ENCODE measurements at regions not wholly inside any gene's neighbourhood (a gene's known extent, or its start where the extent isn't known, plus 50 kb on each side); places are given as distances from the start of the nearest gene placed in this dataset.

DNA sequence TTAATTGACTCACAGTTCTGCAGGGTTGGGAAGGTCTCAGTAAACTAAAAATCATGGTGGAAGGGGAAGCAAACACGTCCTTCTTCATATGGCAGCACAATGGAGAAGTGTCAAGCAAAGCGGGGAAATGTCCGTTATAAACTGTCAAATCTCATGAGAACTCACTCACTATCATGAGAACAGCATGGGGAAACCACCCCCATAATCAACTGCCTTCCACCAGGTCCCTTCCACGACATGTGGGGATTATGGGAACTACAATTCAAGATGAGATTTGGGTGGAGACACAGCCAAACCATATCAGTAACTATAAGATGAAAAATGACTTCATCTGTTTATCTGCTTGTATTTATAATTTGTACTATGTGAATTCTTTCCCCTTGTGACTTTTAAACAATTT is 577.6 kb upstream of the MDGA2 start:
- H3K27me3 ChIP-seq, result no peaks in the 10 kb centered on the region
- no peak for DNase-seq
- H3K27ac ChIP-seq, result no peak overlapping the region
- ATAC-seq (ENCODE audit: low FRiP score in 2 of 2), result no peak
- no peaks in the 10 kb centered on the region for H3K9me3 ChIP-seq
- WGBS, 2 donors, result 79 to 82% methylated on average over 4 of the region's 4 CpGs
- TF ChIP-seq EP300 (IDR thresholded peaks at IDR 0.05) (no peak), CTCF (IDR thresholded peaks at IDR 0.05) (no peak), POLR2AphosphoS5 (IDR thresholded peaks at IDR 0.05) (no peak), POLR2A (IDR thresholded peaks at IDR 0.05) (no peak)
- H3K4me3 ChIP-seq, result no peak overlapping the region
- no peaks in the 10 kb centered on the region for H3K4me1 ChIP-seq
- no peaks in the 10 kb centered on the region for H3K36me3 ChIP-seq

- H3K27ac ChIP-seq, result no peak overlapping the region
- no peak overlapping the region for H3K4me3 ChIP-seq
- no peaks in the 10 kb centered on the region for H3K9me3 ChIP-seq
- WGBS, 2 donors, result 48 to 54% methylated on average over 5 of the region's 5 CpGs
- ATAC-seq (ENCODE audit: low FRiP score in 2 of 2) (no peak), DNase-seq (no peak)
- H3K4me1 ChIP-seq, result no peaks in the 10 kb centered on the region
- H3K36me3 ChIP-seq, result no peaks in the 10 kb centered on the region
- TF ChIP-seq POLR2A (IDR thresholded peaks at IDR 0.05), result no peak
- TF ChIP-seq EP300 (IDR thresholded peaks at IDR 0.05), result no peak
- no peak for TF ChIP-seq POLR2AphosphoS5 (IDR thresholded peaks at IDR 0.05)
- no peak for TF ChIP-seq CTCF (IDR thresholded peaks at IDR 0.05)
- H3K27me3 ChIP-seq, result no peaks in the 10 kb centered on the region
Measured at GRCh38 chr14:48251290-48251689, 575.9 kb upstream of the MDGA2 start.

DNA sequence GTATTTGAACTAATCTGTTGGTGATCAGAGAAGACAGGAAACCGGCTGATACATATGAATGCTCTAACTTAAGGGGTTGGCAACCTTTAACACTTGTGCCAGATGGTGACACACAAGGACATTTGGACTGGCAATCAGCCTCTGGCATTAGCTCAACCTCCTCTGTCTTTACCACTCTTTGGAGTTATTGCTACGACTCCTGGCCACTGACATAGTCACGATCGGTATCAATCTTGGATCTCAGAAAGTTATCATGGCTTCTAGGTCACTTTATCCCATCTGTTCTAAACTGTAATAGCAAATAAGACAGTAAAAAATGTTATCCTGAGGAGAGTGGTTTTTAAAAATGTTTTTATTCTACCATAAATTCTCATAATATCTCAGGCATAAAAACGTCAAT is 575.2 kb upstream of the MDGA2 start:
- Histone ChIP-seq H3K36me3 (no peaks in the 10 kb centered on the region), H3K27ac (no peak overlapping the region), H3K27me3 (no peaks in the 10 kb centered on the region), H3K4me1 (no peaks in the 10 kb centered on the region), H3K9me3 (no peaks in the 10 kb centered on the region), H3K4me3 (no peak overlapping the region)
- WGBS, 2 donors, result 78% methylated on average over 5 of the region's 5 CpGs
- ATAC-seq (ENCODE audit: low FRiP score in 2 of 2) (no peak), DNase-seq (no peak)
- TF ChIP-seq EP300 (IDR thresholded peaks at IDR 0.05) (no peak), POLR2A (IDR thresholded peaks at IDR 0.05) (no peak), CTCF (IDR thresholded peaks at IDR 0.05) (no peak), POLR2AphosphoS5 (IDR thresholded peaks at IDR 0.05) (no peak)

DNA sequence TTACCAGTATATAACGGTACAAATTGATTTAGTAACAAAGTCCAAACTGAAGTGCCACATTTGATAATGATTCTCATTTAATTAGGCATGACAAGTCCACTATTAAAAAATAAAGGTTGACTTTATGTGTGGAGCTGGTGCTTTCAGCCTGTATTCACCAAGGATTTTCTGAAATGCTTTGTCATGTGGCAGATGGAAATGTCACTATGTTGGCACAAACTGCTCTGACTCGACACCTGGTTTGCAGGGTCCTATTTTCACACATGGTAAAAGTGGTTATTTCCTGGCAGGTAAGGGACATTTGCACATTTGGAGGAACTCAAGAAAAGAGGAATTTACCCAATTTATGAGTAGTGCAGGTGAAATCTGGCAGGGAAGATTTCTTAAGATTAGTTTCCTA is 572.6 kb upstream of the MDGA2 start:
- no peak for ATAC-seq (ENCODE audit: low FRiP score in 2 of 2)
- Histone ChIP-seq H3K27ac (no peak overlapping the region), H3K36me3 (no peaks in the 10 kb centered on the region), H3K9me3 (no peaks in the 10 kb centered on the region), H3K4me3 (no peak overlapping the region), H3K27me3 (no peaks in the 10 kb centered on the region), H3K4me1 (no peaks in the 10 kb centered on the region)
- DNase-seq, result no peak
- 67 to 74% methylated on average over 2 of the region's 2 CpGs for WGBS, 2 donors
- TF ChIP-seq POLR2A (IDR thresholded peaks at IDR 0.05) (no peak), EP300 (IDR thresholded peaks at IDR 0.05) (no peak), CTCF (IDR thresholded peaks at IDR 0.05) (no peak), POLR2AphosphoS5 (IDR thresholded peaks at IDR 0.05) (no peak)

DNA sequence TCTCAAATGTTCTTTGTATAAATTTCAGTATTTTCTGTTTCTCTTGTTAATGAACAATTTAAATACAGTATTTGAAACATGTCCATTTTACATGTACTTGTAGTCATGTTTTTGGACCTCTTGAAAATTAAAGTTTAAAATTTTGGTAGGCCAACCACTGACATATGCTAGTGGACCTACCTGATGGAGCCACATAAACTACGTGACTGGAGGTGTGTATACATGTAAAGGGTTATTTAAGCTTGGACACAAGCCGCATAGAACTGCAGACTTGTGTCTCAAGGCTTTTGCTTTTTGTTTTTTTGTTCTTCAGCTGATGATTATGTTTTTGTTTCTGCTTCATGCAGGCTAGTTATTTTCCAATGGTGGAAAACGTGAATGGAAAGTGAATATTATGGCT is 568.5 kb upstream of the MDGA2 start:
- H3K27ac ChIP-seq, result no peak overlapping the region
- no peak overlapping the region for H3K4me3 ChIP-seq
- TF ChIP-seq POLR2AphosphoS5 (IDR thresholded peaks at IDR 0.05) (no peak), EP300 (IDR thresholded peaks at IDR 0.05) (no peak), CTCF (IDR thresholded peaks at IDR 0.05) (no peak), POLR2A (IDR thresholded peaks at IDR 0.05) (no peak)
- no peak for DNase-seq
- WGBS, 2 donors, result 85 to 88% methylated on average over 3 of the region's 3 CpGs
- H3K9me3 ChIP-seq, result no peaks in the 10 kb centered on the region
- ATAC-seq (ENCODE audit: low FRiP score in 2 of 2), result no peak
- H3K4me1 ChIP-seq, result no peaks in the 10 kb centered on the region
- no peaks in the 10 kb centered on the region for H3K27me3 ChIP-seq
- H3K36me3 ChIP-seq, result no peaks in the 10 kb centered on the region

All from upper lobe of left lung (tissue), 6 donors.